ENCODE measurements at regions not wholly inside any gene's neighbourhood (a gene's known extent, or its start where the extent isn't known, plus 50 kb on each side); places are given as distances from the start of the nearest gene placed in this dataset.

GRCh38 chr11:71071736-71072509, 180.5 kb downstream of the SHANK2 start:
- TF ChIP-seq CTCF (IDR thresholded peaks at IDR 0.05; ENCODE audit: low read depth, low read length): no peak
- no peak for DNase-seq (ENCODE audit: extremely low read depth, low read depth)

DNA sequence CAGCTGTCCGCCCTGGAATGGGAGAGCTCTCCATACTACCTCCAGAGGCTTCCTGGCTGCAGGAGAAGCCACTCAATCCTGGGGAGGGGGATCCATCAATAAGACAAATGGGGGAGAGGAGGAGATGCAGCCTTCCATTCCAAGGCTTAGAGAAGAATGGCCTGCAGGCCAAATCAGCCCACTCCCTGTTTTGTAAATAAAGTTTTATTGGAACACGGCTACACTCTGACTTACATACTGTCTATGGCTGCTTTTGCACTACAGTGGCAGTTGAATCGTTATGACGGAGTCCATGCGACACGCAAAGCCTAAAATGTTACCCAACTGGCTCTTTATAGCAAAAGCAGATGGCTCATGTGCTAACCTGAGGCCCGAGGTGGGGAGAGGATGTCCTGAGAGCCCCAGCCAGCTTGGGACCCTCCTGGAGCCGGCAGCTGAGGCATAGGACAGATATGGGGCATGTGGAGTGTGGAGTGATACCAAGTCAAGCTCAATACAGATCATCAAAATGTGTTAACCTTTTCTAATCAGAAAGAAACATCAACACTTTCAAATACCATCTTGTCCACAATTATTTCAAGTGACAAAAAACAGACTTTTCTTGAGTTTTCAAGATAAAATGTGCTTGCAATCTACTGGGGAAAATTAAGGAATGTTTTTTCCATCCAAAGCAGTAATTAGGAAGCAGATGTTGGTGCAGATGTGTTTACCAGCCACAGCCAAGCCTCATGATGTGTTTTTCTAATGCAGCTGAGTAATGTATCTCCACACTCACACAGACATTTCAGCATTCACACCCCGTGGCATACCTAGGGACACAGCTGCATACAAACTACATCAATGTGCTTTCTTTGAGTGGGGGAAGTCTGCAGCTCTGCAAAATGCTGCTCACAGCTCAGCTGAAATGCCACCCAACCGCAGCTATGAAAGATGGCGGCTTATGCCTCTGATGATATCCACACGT, 181.6 kb downstream of the SHANK2 start:
- no peak for DNase-seq (ENCODE audit: extremely low read depth, low read depth)
- TF ChIP-seq CTCF (IDR thresholded peaks at IDR 0.05; ENCODE audit: low read depth, low read length): no peak

GRCh38 chr11:71068963-71069362, 183.4 kb downstream of the SHANK2 start:
- no peak for TF ChIP-seq CTCF (IDR thresholded peaks at IDR 0.05; ENCODE audit: low read depth, low read length)
- DNase-seq (ENCODE audit: extremely low read depth, low read depth): no peak

GRCh38 chr11:71067753-71068152, 184.6 kb downstream of the SHANK2 start:
- DNase-seq (ENCODE audit: extremely low read depth, low read depth): no peak
- no peak for TF ChIP-seq CTCF (IDR thresholded peaks at IDR 0.05; ENCODE audit: low read depth, low read length)

- DNase-seq (ENCODE audit: extremely low read depth, low read depth): no peak
- no peak for TF ChIP-seq CTCF (IDR thresholded peaks at IDR 0.05; ENCODE audit: low read depth, low read length)
Observed at GRCh38 chr11:71066311-71066710, 186.1 kb downstream of the SHANK2 start.

GRCh38 chr11:71065841-71066240, 186.5 kb downstream of the SHANK2 start:
- TF ChIP-seq CTCF (IDR thresholded peaks at IDR 0.05; ENCODE audit: low read depth, low read length): no peak
- no peak for DNase-seq (ENCODE audit: extremely low read depth, low read depth)

All from AG09319 (cell line).